SU-DHL-6 (cell line): ENCODE measurements at regions not wholly inside any gene's neighbourhood (a gene's known extent, or its start where the extent isn't known, plus 50 kb on each side); places are given as distances from the start of the nearest gene placed in this dataset.

ENCODE experiments used
- CTCF ChIP-seq: fragments of 200-600 bp; sonication (generic); IDR thresholded peaks from one replicate; pipeline ENCODE4 v1.5.1; 2017; ENCODE audit warnings: antibody characterized with exemption, mild to moderate bottlenecking, low read length, moderate library complexity; ENCODE audit not compliant: insufficient read depth, poor library complexity, severe bottlenecking
- EZH2phosphoT487 ChIP-seq: fragments of 200-600 bp; sonication (generic), shearing (Covaris generic); conservative IDR thresholded peaks from 2 replicates; pipeline ENCODE4 v1.6.1; 2018; ENCODE audit warnings: mild to moderate bottlenecking, antibody characterized with exemption, low read length, moderate library complexity, mixed read lengths

- TF ChIP-seq CTCF: no peak
- TF ChIP-seq EZH2phosphoT487: no peak
Observed at GRCh38 chr10:23528419-23528818, 89.5 kb downstream of the OTUD1 start.
